Upper lobe of left lung (tissue), 6 donors: ENCODE measurements at regions not wholly inside any gene's neighbourhood (a gene's known extent, or its start where the extent isn't known, plus 50 kb on each side); places are given as distances from the start of the nearest gene placed in this dataset.

Experiments
- ATAC-seq, 2 donors: fragments of 200-7000 bp; cut with Tn5 transposase; one replicate each; pipeline ENCODE4 v1.9.1; 2022; ENCODE audit warnings: mild to moderate bottlenecking in 2 of 2, moderate library complexity in 2 of 2; ENCODE audit not compliant: low FRiP score in 2 of 2
- DNase-seq, 2 donors: peaks; one replicate each; pipeline ENCODE4 v3.0.0-alpha.2; 2019 to 2020
- H3K27ac ChIP-seq, 4 donors: fragments of 200-600 bp; sonication (generic); one replicate each; pipeline ENCODE4 v1.5.1; 2016 to 2019
- H3K27me3 ChIP-seq, 4 donors: fragments of 200-600 bp; sonication (generic); one replicate each; pipeline ENCODE4 v1.5.1; 2017 to 2019
- H3K36me3 ChIP-seq, 4 donors: fragments of 200-600 bp; sonication (generic); one replicate each; pipeline ENCODE4 v1.5.1; 2016 to 2019
- H3K4me1 ChIP-seq, 4 donors: fragments of 200-600 bp; sonication (generic); one replicate each; pipeline ENCODE4 v1.5.1; 2018 to 2019
- H3K4me3 ChIP-seq, 4 donors: fragments of 200-600 bp; sonication (generic); one replicate each; pipeline ENCODE4 v1.5.1; 2017 to 2019; ENCODE audit warnings: mild to moderate bottlenecking in 2 of 4, moderate library complexity in 1 of 4
- H3K9me3 ChIP-seq, 4 donors: fragments of 200-600 bp; sonication (generic); one replicate each; pipeline ENCODE4 v1.5.1; 2018 to 2019
- CTCF ChIP-seq, 6 experiments: fragments of 450-650 bp in 4 of 6; fragments of 200-600 bp in 2 of 6; sonication (generic) in 2 of 6; IDR thresholded peaks; one replicate each; pipeline ENCODE4 v1.5.1; 2016 to 2019; ENCODE audit warnings: antibody characterized with exemption in 6 of 6
- EP300 ChIP-seq, 4 donors: sonication (generic); formaldehyde crosslinking; IDR thresholded peaks; one replicate each; pipeline ENCODE4 v1.5.1; 2017; ENCODE audit warnings: antibody characterized with exemption in 4 of 4, control low read depth in 2 of 4
- POLR2A ChIP-seq, 4 donors: fragments of 450-650 bp; IDR thresholded peaks; one replicate each; pipeline ENCODE4 v1.5.1; 2016 to 2017; ENCODE audit warnings: antibody characterized with exemption in 4 of 4, mild to moderate bottlenecking in 2 of 4
- POLR2AphosphoS5 ChIP-seq, 2 donors: sonication (generic); formaldehyde crosslinking; IDR thresholded peaks; one replicate each; pipeline ENCODE4 v1.5.1; 2017; ENCODE audit warnings: antibody characterized with exemption in 2 of 2
- WGBS, 2 donors: methylation state at CpG; one replicate each; pipeline ENCODE4 v1.1.5; 2017 to 2018; 5-methylcytosine and 5-hydroxymethylcytosine counted together
- donor health status: DM: no; HTN: no; CAD: no; lungs with moderate emphysema.
- donor health status: DM: no; HTN: yes; CAD: no; lungs with severe emphysema.

GRCh38 chr2:41678639-41679038 is 369.2 kb upstream of the PKDCC start:
- no peak for ATAC-seq
- Histone ChIP-seq H3K36me3 (no peaks in the 10 kb centered on the region), H3K4me1 (no peaks in the 10 kb centered on the region), H3K4me3 (no peak overlapping the region), H3K27ac (no peak overlapping the region), H3K9me3 (no peaks in the 10 kb centered on the region), H3K27me3 (no peaks in the 10 kb centered on the region)
- TF ChIP-seq EP300 (IDR thresholded peaks at IDR 0.05) = no peak
- 83 to 86% methylated on average over 7 of the region's 7 CpGs for WGBS, 2 donors
- DNase-seq = no peak

GRCh38 chr2:41686156-41686555 is 361.7 kb upstream of the PKDCC start:
- ATAC-seq = no peak
- TF ChIP-seq POLR2A (IDR thresholded peaks at IDR 0.05) (no peak), POLR2AphosphoS5 (IDR thresholded peaks at IDR 0.05) (no peak), EP300 (IDR thresholded peaks at IDR 0.05) (no peak), CTCF (IDR thresholded peaks at IDR 0.05) (no peak)
- Histone ChIP-seq H3K4me1 (no peaks in the 10 kb centered on the region), H3K27me3 (no peaks in the 10 kb centered on the region), H3K36me3 (no peaks in the 10 kb centered on the region), H3K27ac (no peak overlapping the region), H3K9me3 (no peaks in the 10 kb centered on the region), H3K4me3 (no peak overlapping the region)
- WGBS, 2 donors = 90 to 100% methylated on average over 2 of the region's 2 CpGs
- DNase-seq = no peak

- 29 to 55% methylated on average over 1 of the region's 1 CpG for WGBS, 2 donors
- Histone ChIP-seq H3K27me3 (no peaks in the 10 kb centered on the region), H3K27ac (no peak overlapping the region), H3K9me3 (no peaks in the 10 kb centered on the region), H3K4me3 (no peak overlapping the region), H3K4me1 (no peaks in the 10 kb centered on the region), H3K36me3 (no peaks in the 10 kb centered on the region)
- ATAC-seq (peak in 1 of 2 donors; percentile 21), DNase-seq (no peak)
- TF ChIP-seq POLR2AphosphoS5 (IDR thresholded peaks at IDR 0.05) (no peak), EP300 (IDR thresholded peaks at IDR 0.05) (no peak), CTCF (IDR thresholded peaks at IDR 0.05) (no peak), POLR2A (IDR thresholded peaks at IDR 0.05) (no peak)
These were observed 356.3 kb upstream of the PKDCC start for GRCh38 chr2:41691561-41691960.

- Histone ChIP-seq H3K27ac (no peak overlapping the region), H3K4me3 (no peak overlapping the region), H3K36me3 (no peaks in the 10 kb centered on the region), H3K9me3 (no peaks in the 10 kb centered on the region), H3K27me3 (no peaks in the 10 kb centered on the region), H3K4me1 (no peaks in the 10 kb centered on the region)
- no peak for ATAC-seq
- DNase-seq = no peak
- no peak for TF ChIP-seq EP300 (IDR thresholded peaks at IDR 0.05)
- TF ChIP-seq POLR2A (IDR thresholded peaks at IDR 0.05) = no peak
- no peak for TF ChIP-seq POLR2AphosphoS5 (IDR thresholded peaks at IDR 0.05)
- TF ChIP-seq CTCF (IDR thresholded peaks at IDR 0.05) = no peak
- 60 to 80% methylated on average over 4 of the region's 4 CpGs for WGBS, 2 donors
These were observed 353.2 kb upstream of the PKDCC start for GRCh38 chr2:41694536-41695049.

GRCh38 chr2:41695198-41696113 is 352.4 kb upstream of the PKDCC start:
- no peaks in the 10 kb centered on the region for H3K9me3 ChIP-seq
- DNase-seq = no peak
- TF ChIP-seq EP300 (IDR thresholded peaks at IDR 0.05) = no peak
- no peak for TF ChIP-seq CTCF (IDR thresholded peaks at IDR 0.05)
- no peak for TF ChIP-seq POLR2A (IDR thresholded peaks at IDR 0.05)
- TF ChIP-seq POLR2AphosphoS5 (IDR thresholded peaks at IDR 0.05) = no peak

More at GRCh38 chr2:41695198-41696113, 352.4 kb upstream of the PKDCC start:
- no peaks in the 10 kb centered on the region for H3K4me1 ChIP-seq
- H3K4me3 ChIP-seq = no peak overlapping the region
- no peak overlapping the region for H3K27ac ChIP-seq
- WGBS, 2 donors = 69 to 70% methylated on average over 8 of the region's 8 CpGs
- no peaks in the 10 kb centered on the region for H3K36me3 ChIP-seq
- H3K27me3 ChIP-seq = no peaks in the 10 kb centered on the region
- no peak for ATAC-seq
